GM21825 (cell line): ENCODE measurements at regions not wholly inside any gene's neighbourhood (a gene's known extent, or its start where the extent isn't known, plus 50 kb on each side); places are given as distances from the start of the nearest gene placed in this dataset.
"Not testable (repeated sequence)": the region's sequence is repeated elsewhere in the genome, so short reads cannot be mapped to it uniquely, and the experiment has no call there.

Experiments used
- ATAC-seq: cut with Tn5 transposase; IDR thresholded peaks from one replicate; pipeline ENCODE4 v1.9.1; 2021; ENCODE audit warnings: mild to moderate bottlenecking, moderate library complexity; ENCODE audit not compliant: unreplicated experiment

- no peak for ATAC-seq
Observed at GRCh38 chr4:159632031-159632430, 529.2 kb downstream of the RAPGEF2 start.

DNA sequence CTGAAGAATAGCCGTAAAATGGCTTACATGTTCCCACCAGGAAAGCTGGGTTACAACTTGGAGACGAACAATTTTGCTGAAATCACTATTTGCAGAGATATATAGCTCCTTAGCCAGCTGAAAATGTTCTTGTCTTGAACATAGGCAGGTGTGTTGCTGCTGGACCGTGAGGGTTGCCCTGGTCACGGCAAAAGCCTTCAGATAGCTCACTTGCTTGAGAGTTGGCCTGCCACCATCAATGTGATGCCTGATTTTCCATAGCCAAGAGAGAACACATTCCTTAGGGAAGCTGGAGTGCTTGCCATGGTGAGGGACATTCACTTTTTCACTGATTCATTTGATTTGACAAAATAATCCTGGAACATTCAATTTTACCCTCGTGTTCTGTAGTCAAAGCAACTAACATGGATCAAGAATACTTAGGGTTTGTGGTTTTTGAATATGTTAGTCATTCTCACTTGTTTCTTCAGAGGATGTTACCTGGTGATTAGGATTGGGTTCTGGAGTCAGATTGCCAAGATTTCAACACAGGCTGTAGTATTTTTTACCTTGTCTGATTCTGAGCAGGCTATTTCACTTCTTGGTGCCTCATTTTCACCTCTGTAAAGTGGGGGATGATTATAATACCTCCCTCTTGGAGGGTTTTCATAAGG is 536.9 kb downstream of the RAPGEF2 start:
- no peak for ATAC-seq

DNA sequence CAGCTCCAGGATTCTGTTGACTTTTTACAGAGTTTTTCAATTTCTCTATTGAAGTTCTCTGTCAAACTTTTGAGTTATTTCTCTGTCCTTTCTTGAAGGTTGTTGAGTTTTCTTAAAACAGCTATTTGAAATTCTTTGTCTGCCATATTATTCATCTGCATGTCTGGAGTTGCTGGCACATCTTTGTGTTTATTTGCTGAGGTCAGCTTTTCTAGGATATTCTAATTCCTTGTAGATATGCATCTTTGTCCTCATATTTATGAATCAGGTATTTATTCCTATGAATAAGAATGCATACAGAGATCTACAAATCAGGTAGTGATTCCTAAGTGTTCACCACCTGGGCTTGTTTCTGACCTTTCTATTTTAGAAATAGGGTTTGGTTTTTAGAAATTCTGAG is 546.4 kb downstream of the RAPGEF2 start:
- no peak for ATAC-seq

DNA sequence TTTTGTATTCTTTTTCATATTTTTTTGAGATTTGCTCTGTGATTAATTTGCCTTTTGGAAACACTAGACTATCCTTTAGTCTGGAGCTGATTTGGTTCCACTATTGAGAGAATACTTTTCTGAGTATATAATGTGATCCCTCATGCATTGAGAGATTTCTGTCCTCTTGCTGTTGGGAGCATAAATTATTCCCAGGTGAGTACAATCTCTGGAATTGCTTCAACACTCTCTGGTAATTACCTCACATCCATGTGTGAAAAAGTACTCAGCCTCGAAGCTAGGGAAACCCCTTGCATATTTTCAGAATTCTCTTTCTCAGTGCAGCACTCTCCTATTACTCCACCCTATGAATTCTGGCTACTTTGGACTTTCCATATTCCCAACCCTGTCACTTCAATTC is 550.0 kb downstream of the RAPGEF2 start:
- no peak for ATAC-seq

DNA sequence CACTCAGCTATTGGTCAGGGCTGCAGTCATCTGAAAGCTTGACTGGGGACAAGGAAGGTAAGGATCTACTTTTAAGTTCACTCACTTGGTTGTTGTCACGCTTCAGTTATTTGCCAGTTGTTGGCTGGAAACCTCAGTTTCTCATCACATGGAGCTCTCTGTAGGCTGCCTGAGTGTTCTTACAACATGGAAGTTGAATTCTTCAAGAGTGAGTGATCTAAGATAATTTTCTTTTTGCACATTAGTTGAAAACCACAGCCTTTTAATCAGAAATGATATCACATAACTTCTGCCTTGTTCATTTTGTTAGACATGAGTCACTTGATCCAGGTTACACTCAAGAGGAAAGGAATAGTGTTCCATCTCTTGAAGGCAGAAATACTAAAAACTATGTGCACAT is 552.7 kb downstream of the RAPGEF2 start:
- no peak for ATAC-seq

DNA sequence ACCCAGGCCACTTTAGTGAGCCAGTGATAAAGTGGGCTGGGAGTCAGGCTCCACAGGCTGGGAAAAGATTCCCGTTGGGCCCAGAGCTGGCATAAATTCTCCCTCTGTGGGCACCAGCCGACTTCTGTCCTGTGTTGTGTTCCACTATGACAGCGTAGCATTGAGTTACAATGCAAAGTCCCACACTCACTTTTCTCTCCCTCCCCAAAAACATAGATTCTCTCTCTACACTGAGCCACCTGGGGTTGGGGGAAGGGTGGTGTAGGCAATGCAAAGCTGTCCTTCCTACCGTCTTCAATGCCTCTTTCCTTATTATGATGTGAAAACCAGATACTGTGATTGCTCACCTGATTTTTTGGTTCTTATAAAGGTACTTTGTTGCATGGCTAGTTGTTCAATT is 566.2 kb downstream of the RAPGEF2 start:
- no peak for ATAC-seq

DNA sequence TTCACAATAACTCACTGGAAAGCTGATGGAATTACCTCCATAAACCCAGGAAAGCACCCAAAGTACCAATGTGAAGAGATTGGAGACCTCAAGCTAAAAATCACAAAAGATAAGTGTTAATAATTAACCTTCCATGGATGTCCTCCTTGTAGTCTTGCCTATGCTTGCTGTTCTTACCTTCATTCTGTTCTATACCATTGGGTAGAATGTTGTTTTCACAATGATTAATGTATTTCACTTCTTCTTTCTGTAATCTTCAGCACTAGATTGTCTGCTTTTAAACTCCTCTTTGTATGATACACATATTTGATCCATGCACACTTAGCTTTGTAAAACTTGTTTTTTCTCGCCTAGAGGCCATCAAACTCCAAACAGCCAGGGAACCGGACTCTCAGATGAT is 570.3 kb downstream of the RAPGEF2 start:
- no peak for ATAC-seq

DNA sequence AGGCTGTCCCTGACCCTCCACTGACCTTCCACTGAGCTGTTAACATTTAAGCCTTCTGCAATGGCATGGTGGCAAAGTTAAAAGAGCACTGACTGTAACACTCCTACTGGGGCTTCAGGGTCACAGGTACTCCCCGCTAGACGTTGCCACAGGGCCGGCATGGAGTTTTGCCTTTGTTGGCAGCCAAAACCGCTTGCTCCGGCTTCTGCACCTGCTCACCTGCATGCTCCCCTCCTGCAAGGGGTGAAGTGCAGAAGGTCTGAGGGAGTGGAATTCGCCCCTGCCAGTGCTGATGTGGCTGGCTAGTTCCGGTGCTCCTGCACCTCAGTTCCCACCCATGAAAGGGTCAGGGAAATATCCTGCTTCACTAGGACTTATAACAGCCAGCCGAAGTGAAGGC is 571.4 kb downstream of the RAPGEF2 start:
- no peak for ATAC-seq

DNA sequence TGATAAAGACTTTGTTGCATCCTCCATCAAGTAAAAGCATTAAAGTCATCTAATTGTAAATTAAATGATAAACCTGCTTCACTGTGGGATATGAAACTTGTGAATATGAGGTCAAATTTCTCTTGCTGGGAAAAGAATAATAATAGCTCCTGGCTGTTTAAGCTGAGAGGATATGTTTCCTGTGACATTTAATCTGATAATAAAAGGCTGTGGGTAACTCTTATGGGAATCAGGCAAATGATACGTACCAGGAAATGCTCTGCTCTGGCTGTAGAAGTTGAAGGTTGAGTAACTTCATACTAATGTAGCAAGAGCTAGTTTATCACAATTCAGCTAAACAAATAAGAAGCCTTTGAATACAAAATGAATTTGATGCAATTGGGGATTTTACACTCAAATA is 574.6 kb downstream of the RAPGEF2 start:
- no peak for ATAC-seq

- no peak for ATAC-seq
Observed at GRCh38 chr4:159682996-159683395, 580.1 kb downstream of the RAPGEF2 start.

DNA sequence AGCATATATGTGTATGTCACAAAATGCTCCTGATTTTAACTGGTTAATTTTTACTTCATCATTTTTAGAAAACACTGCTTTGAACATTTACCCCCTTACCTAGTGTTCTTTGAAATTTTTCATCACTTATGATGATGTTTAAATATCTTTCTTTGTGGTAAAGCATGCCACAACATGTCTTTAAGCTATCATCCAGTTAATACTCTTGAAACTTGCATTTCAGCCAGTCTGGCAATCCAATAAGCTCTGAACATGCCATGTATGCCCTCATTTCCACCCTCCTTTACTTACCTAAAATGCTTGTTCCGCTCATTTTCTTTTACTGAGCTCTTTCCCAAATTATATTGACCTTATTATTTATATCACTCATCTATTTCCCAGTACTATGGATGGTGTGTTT is 581.2 kb downstream of the RAPGEF2 start:
- ATAC-seq: no peak

DNA sequence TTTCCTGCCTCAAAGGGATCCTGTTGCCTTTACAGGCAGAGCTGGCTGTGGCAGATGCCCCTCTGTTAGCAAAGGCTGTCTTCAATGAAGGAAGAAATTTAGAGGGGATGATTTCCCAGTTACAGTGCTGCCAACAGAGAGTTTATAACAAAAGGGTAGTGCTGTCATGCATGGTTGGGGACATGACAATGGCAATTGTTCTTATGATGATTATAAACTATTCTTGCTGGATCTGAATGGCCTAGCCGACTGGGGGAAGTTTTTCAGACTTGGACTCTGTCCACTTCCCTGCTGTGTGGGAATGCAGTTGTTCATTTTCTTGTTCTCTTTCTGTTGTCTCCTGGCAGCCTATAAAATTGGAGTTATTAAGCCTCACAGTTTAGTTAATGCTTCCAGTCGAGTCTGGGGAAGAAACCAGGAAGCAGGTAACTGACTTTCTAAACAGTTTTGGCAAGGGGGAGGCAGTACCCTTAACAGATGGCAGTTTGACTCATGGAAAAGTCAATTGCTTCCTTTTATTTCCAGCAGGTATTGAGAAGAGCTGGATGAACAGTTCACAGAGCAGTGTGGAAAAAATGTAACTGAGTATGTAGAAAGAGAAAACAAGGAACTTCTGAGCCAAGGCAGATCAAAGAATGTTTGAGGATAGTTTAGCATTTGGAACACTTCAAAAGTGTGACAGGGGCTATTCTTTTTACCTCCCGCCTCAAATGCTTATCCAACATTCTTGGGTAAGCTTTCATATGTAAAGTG is 582.6 kb downstream of the RAPGEF2 start:
- ATAC-seq: no peak

DNA sequence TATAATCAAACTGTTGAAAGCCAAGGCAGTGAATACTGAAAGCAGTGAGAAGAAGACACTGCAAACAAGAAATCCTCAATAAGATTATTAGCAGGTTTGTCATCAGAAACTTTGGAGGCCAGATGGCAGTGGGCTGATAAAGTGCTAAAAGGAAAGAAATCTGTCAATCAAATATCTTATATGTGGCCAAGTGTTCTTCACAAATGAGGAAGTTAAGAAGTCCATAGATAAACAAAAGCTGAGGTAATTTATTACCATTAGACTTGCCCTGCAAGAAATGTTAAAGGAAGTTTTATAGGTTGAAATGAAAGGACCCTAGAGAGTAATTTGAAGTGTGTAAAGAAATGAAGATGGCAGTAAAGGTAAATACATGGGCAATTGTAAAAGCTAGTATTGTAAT is 586.6 kb downstream of the RAPGEF2 start:
- ATAC-seq: no peak

GRCh38 chr4:159697322-159698283 is 594.7 kb downstream of the RAPGEF2 start:
- no peak for ATAC-seq

GRCh38 chr4:159698336-159698735 is 595.5 kb downstream of the RAPGEF2 start:
- no peak for ATAC-seq

DNA sequence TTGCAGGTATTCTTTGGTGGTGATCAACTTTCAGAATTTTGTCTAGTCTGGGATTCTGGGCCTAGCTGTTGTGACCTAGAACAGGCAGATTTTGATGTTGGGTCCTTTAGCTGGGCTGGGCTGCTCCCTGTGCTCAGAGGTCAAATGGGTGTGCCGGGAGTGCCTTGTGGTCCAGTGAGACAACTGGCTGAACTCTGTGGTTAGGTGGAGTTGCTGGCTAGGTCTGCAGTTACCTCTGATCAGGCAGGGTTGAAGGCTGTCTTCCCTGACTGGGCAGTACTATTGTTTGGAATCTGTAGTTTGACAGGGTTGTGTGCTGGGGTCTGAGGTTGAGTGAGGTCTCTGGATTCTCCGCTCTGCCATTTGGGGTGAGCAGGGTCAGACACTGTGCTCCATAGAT is 599.3 kb downstream of the RAPGEF2 start:
- ATAC-seq: no peak

DNA sequence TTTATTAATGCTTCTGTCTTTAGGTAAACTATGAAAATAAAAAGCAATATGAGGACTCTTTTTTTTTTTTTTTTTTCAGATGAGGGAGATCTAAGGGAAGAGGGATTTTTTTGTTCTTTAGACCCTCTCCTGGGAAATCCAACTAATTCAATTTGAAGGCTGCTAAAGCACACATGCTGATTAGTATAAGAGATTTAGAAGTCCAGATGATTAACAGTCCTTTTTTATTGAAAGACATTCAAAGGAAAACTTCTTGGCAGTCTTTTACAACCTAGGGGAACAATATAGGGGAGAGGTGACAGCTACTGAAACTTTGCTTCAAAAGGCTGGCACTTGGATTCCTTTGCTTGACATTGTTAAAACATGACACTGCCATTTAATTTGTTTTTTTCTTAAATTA is 602.5 kb downstream of the RAPGEF2 start:
- no peak for ATAC-seq

GRCh38 chr4:159706704-159707103 is 603.8 kb downstream of the RAPGEF2 start:
- ATAC-seq: no peak

DNA sequence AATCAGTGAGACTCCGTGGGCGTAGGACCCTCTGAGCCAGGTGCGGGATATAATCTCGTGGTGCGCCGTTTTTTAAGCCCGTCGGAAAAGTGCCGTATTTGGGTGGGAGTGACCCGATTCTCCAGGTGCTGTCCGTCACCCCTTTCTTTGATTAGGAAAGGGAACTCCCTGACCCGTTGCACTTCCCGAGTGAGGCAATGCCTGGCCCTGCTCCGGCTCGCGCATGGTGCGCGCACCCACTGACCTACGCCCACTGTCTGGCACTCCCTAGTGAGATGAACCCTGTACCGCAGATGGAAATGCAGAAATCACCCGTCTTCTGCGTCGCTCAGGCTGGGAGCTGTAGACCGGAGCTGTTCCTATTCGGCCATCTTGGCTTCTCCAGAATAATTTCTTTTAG is 612.3 kb downstream of the RAPGEF2 start:
- ATAC-seq: not testable (repeated sequence)

DNA sequence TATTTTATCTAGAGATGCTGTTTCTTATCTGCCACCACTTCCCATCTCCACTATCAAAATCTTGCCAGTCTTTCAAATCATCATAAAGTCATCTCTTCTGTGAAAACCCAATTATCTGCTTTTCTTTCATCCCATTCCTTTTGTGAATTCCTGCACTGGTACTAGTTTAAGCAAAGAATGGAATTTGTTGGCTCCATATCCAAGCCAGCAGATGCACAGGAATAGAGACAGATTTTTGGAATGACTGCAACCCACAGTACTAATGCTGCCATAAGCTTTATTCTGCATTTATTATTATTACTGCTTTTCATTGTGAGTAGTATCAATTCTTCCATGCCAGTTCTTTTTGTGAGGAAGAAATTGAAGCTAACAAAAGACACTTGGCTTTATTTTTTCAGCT is 616.7 kb downstream of the RAPGEF2 start:
- ATAC-seq: no peak

DNA sequence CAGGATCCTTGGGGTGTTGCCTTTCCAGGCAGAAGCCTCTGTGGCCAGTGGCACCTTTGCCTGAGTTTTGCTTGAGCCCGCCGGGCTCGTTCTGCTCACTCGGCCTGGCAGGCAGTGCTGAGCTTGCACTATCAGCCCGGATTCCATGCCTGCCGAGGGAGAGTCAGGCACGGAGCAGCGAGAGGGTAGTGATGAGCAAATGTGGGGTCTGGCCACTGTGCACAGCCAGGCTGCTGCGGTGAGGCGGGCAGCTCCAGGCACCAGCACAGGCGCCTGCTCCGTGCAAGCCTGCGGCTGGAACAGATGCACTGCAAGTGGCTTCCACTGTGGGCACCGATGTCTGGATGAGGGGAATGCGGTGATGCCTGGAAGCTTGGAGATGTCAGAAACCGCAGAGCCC is 619.2 kb downstream of the RAPGEF2 start:
- ATAC-seq: no peak

DNA sequence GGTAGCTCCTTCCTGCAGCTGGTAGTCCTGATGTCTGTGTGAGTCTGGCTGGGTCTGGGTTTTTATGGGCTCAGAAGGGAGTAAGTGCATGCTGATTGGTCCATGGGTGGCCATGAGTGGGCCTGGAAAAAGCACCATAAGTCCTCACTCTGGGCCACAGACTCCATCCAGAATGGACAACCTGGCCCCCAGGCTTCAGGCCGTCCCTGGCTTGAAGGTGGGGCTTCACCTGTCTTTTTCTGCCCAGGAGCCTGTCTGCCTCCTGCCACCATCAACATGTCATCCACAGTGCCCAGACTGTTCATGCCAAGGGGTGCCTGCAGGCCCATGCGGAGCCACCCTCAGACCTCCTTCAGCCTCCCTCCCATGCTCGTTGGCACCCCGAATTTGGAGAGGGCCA is 620.0 kb downstream of the RAPGEF2 start:
- ATAC-seq: no peak
